HCT116 (cell line): ENCODE measurements at regions not wholly inside any gene's neighbourhood (a gene's known extent, or its start where the extent isn't known, plus 50 kb on each side); places are given as distances from the start of the nearest gene placed in this dataset.

ENCODE experiments used
- ATAC-seq: fragments of 200-7000 bp; cut with Tn5 transposase; 2 replicates; pipeline ENCODE4 v1.9.1; 2020; ENCODE audit warnings: mild to moderate bottlenecking, moderate library complexity
- BruUV-seq: library from RNA; stranded (reverse); fragments of 400-500 nt; replicated peaks from 2 replicates; lab custom pipeline; 2021; lab: Mats Ljungman, UMichigan
- CTCF ChIA-PET: fragments of 300-600 bp; sonication (Branson Sonifier 250); formaldehyde crosslinking; loops from one replicate; lab custom pipeline; 2021; ENCODE audit warnings: antibody characterized with exemption; lab: Charles Lee
- POLR2A ChIA-PET: fragments of 300-600, 350-600 bp; sonication (Branson Sonifier 250); formaldehyde crosslinking; loops from one replicate; lab custom pipeline; 2021; ENCODE audit warnings: antibody characterized with exemption; lab: Charles Lee
- RAD21 ChIA-PET, 2 experiments: fragments of 300-600 bp; sonication (Branson Sonifier 250); formaldehyde crosslinking; loops; one replicate each; lab custom pipeline; 2023; ENCODE audit warnings: low total read pairs in 2 of 2; ENCODE audit not compliant: uncharacterized antibody in 2 of 2, unreplicated experiment in 2 of 2, low non-redundant PET in 1 of 2; lab: Charles Lee
- DNase-seq: peaks from one replicate; pipeline ENCODE4 v3.0.0-alpha.2; 2010; ENCODE audit warnings: low read depth, low spot score
- H2AFZ ChIP-seq: fragments of 200-600 bp; shearing (Covaris generic), sonication (generic); 2 replicates; pipeline ENCODE4 v1.6.1; 2017; ENCODE audit warnings: low read depth, mixed run types, mixed read lengths, antibody characterized with exemption, low read length; ENCODE audit not compliant: poor library complexity, severe bottlenecking
- H3K27ac ChIP-seq: 2 replicates; pipeline ENCODE4 v1.5.1; 2012; ENCODE audit warnings: low read depth, low read length
- H3K27me3 ChIP-seq: fragments of 200-600 bp; sonication (generic); 2 replicates; pipeline ENCODE4 v1.6.1; 2016; ENCODE audit warnings: mixed run types, low read length, mixed read lengths; ENCODE audit not compliant: insufficient read depth
- H3K36me3 ChIP-seq, 2 experiments: fragments of 200-500 bp in 1 of 2; fragments of 200-600 bp in 1 of 2; sonication (Bioruptor generic) in 1 of 2; sonication (generic) in 1 of 2; 2 replicates each; pipeline versions ENCODE4 v1.5.1 to v1.6.1; 2014 to 2016; ENCODE audit warnings: low read length in 2 of 2, inconsistent platforms in 1 of 2, mixed read lengths in 1 of 2, mixed run types in 1 of 2; ENCODE audit not compliant: insufficient read depth in 2 of 2, control insufficient read depth in 1 of 2
- H3K4me1 ChIP-seq, 2 experiments: fragments of 200-600 bp in 1 of 2; sonication (generic) in 1 of 2; 2 replicates each; pipeline versions ENCODE4 v1.5.1 to v1.6.1; 2012 to 2017; ENCODE audit warnings: low read length in 2 of 2, inconsistent platforms in 1 of 2, mild to moderate bottlenecking in 1 of 2, mixed read lengths in 1 of 2, mixed run types in 1 of 2, moderate library complexity in 1 of 2; ENCODE audit not compliant: insufficient read depth in 2 of 2, control insufficient read depth in 1 of 2
- H3K4me2 ChIP-seq: fragments of 200-600 bp; sonication (generic); 2 replicates; pipeline ENCODE4 v1.6.1; 2017; ENCODE audit warnings: mixed run types, low read length, mixed read lengths
- H3K4me3 ChIP-seq, 2 experiments: fragments of 200-600 bp in 1 of 2; sonication (generic) in 1 of 2; replicated peaks in 1 of 2; 2 replicates each; pipeline ENCODE4 v1.5.1; 2011 to 2016; ENCODE audit warnings: low read length in 2 of 2, control low read depth in 1 of 2, low read depth in 1 of 2, mild to moderate bottlenecking in 1 of 2, mixed read lengths in 1 of 2, mixed run types in 1 of 2
- H3K79me2 ChIP-seq: fragments of 200-600 bp; sonication (generic); 2 replicates; pipeline ENCODE4 v1.6.1; 2017; ENCODE audit warnings: mild to moderate bottlenecking, mixed run types, low read length, moderate library complexity, mixed read lengths; ENCODE audit not compliant: insufficient read depth
- H3K9ac ChIP-seq: fragments of 200-600 bp; sonication (generic); 2 replicates; pipeline ENCODE4 v1.6.1; 2016; ENCODE audit warnings: low read length, mixed read lengths
- H3K9me2 ChIP-seq: fragments of 200-600 bp; sonication (generic), shearing (Covaris generic); 2 replicates; pipeline ENCODE4 v1.6.1; 2017; ENCODE audit warnings: mixed run types, mild to moderate bottlenecking, moderate library complexity; ENCODE audit not compliant: insufficient read depth
- H3K9me3 ChIP-seq, 2 experiments: fragments of 200-500 bp in 1 of 2; fragments of 200-600 bp in 1 of 2; sonication (Bioruptor generic) in 1 of 2; sonication (generic) in 1 of 2; 2 replicates each; pipeline ENCODE4 v1.6.1; 2014 to 2017; ENCODE audit warnings: low read length in 2 of 2, mixed read lengths in 2 of 2, inconsistent platforms in 1 of 2, low read depth in 1 of 2, mild to moderate bottlenecking in 1 of 2, mixed run types in 1 of 2, moderate library complexity in 1 of 2; ENCODE audit not compliant: control insufficient read depth in 1 of 2, insufficient read depth in 1 of 2
- H4K20me1 ChIP-seq: fragments of 200-600 bp; sonication (generic), shearing (Covaris generic); 2 replicates; pipeline ENCODE4 v1.6.1; 2017; ENCODE audit warnings: mixed run types, mild to moderate bottlenecking, moderate library complexity; ENCODE audit not compliant: insufficient read depth
- ATF3 ChIP-seq: IDR thresholded peaks from 2 replicates; pipeline ENCODE4 v1.6.1; 2012
- CEBPB ChIP-seq: IDR thresholded peaks from 2 replicates; pipeline ENCODE4 v1.6.1; 2012; ENCODE audit warnings: low read depth
- ELF1 ChIP-seq: IDR thresholded peaks from 2 replicates; pipeline ENCODE4 v1.6.1; 2012; ENCODE audit warnings: low read depth, borderline replicate concordance
- EZH2 ChIP-seq: fragments of 200-600 bp; sonication (generic); IDR thresholded peaks from 2 replicates; pipeline ENCODE4 v1.6.1; 2017; ENCODE audit warnings: antibody characterized with exemption, mixed run types
- EZH2phosphoT487 ChIP-seq: fragments of 200-600 bp; IDR thresholded peaks from 2 replicates; pipeline ENCODE4 v1.6.1; 2018; ENCODE audit warnings: antibody characterized with exemption, borderline replicate concordance
- POLR2A ChIP-seq: IDR thresholded peaks from 2 replicates; pipeline ENCODE4 v1.7.0; 2011; ENCODE audit warnings: borderline replicate concordance; ENCODE audit not compliant: insufficient read depth, insufficient read length; ENCODE audit errors: extremely low read depth
- POLR2AphosphoS5 ChIP-seq: IDR thresholded peaks from 2 replicates; pipeline ENCODE4 v1.6.1; 2011; ENCODE audit warnings: mild to moderate bottlenecking, low read depth, low read length, moderate library complexity
- RAD21 ChIP-seq: IDR thresholded peaks from 2 replicates; pipeline ENCODE4 v1.6.1; 2012; ENCODE audit warnings: low read depth, mild to moderate bottlenecking
- SP1 ChIP-seq: IDR thresholded peaks from 2 replicates; pipeline ENCODE4 v1.6.1; 2012; ENCODE audit warnings: low read depth
- TCF7L2 ChIP-seq: IDR thresholded peaks from 2 replicates; pipeline ENCODE4 v1.7.0; 2011; ENCODE audit warnings: borderline replicate concordance, inconsistent platforms; ENCODE audit not compliant: insufficient read depth, insufficient read length; ENCODE audit errors: extremely low read depth
- ZBTB33 ChIP-seq: IDR thresholded peaks from 2 replicates; pipeline ENCODE4 v1.6.1; 2011; ENCODE audit warnings: mild to moderate bottlenecking, low read length, moderate library complexity; ENCODE audit not compliant: insufficient replicate concordance; ENCODE audit errors: extremely low read depth
- ZNF274 ChIP-seq: fragments of 200-500 bp; sonication (Bioruptor generic); IDR thresholded peaks from 2 replicates; pipeline ENCODE4 v1.6.1; 2014; ENCODE audit warnings: mild to moderate bottlenecking, low read depth, low read length, inconsistent platforms
- intact Hi-C: fragments of 100-400 bp; cut with micrococcal nuclease; formaldehyde crosslinking; loops from 2 replicates; pipeline ENCODE4 v1.10.0; 2022
- TF ChIP-seq, protein P1 (sequence below): IDR thresholded peaks from 2 replicates; pipeline ENCODE4 v1.6.1; 2012; ENCODE audit warnings: low read depth

- TF ChIP-seq ATF3: no peak
- TF ChIP-seq ELF1: no peak
- TF ChIP-seq ZNF274: no peak
- TF ChIP-seq POLR2AphosphoS5: no peak
- no peak for TF ChIP-seq CEBPB
- no peak for TF ChIP-seq SP1
- TF ChIP-seq POLR2A: no peak
- TF ChIP-seq, all 23 proteins: peak for 0
Observed at GRCh38 chrX:26999634-27000033, 463.5 kb downstream of the PPP4R3C start (continued).

GRCh38 chrX:26958261-26958660 lies 504.9 kb downstream of the PPP4R3C start:
- Histone ChIP-seq H3K9me3 (no peaks in the 10 kb centered on the region), H3K4me3 (no peak overlapping the region), H4K20me1 (no peaks in the 10 kb centered on the region), H3K27me3 (no peaks in the 10 kb centered on the region), H3K4me2 (no peak overlapping the region), H2AFZ (no peak overlapping the region), H3K36me3 (no peaks in the 10 kb centered on the region), H3K9me2 (no peaks in the 10 kb centered on the region), H3K27ac (no peak overlapping the region), H3K9ac (no peak overlapping the region), H3K79me2 (no peaks in the 10 kb centered on the region), H3K4me1 (no peaks in the 10 kb centered on the region)
- no peak for DNase-seq
- CTCF ChIA-PET: no interaction called here
- intact Hi-C loops: no loop called here
- POLR2A ChIA-PET: no interaction called here
- TF ChIP-seq, protein P1, sequence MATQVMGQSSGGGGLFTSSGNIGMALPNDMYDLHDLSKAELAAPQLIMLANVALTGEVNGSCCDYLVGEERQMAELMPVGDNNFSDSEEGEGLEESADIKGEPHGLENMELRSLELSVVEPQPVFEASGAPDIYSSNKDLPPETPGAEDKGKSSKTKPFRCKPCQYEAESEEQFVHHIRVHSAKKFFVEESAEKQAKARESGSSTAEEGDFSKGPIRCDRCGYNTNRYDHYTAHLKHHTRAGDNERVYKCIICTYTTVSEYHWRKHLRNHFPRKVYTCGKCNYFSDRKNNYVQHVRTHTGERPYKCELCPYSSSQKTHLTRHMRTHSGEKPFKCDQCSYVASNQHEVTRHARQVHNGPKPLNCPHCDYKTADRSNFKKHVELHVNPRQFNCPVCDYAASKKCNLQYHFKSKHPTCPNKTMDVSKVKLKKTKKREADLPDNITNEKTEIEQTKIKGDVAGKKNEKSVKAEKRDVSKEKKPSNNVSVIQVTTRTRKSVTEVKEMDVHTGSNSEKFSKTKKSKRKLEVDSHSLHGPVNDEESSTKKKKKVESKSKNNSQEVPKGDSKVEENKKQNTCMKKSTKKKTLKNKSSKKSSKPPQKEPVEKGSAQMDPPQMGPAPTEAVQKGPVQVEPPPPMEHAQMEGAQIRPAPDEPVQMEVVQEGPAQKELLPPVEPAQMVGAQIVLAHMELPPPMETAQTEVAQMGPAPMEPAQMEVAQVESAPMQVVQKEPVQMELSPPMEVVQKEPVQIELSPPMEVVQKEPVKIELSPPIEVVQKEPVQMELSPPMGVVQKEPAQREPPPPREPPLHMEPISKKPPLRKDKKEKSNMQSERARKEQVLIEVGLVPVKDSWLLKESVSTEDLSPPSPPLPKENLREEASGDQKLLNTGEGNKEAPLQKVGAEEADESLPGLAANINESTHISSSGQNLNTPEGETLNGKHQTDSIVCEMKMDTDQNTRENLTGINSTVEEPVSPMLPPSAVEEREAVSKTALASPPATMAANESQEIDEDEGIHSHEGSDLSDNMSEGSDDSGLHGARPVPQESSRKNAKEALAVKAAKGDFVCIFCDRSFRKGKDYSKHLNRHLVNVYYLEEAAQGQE: no peak
- TF ChIP-seq ZBTB33: no peak
- no peak for TF ChIP-seq ZNF274
- TF ChIP-seq EZH2: no peak
- TF ChIP-seq EZH2phosphoT487: no peak
- TF ChIP-seq TCF7L2: no peak
- TF ChIP-seq RAD21: no peak
- TF ChIP-seq CEBPB: no peak
- TF ChIP-seq, all 23 proteins: peak for 0
- BruUV-seq: no TSS peak
- no peak for ATAC-seq
- RAD21 ChIA-PET: no interaction called here
